BJ (cell line): ENCODE measurements at regions not wholly inside any gene's neighbourhood (a gene's known extent, or its start where the extent isn't known, plus 50 kb on each side); places are given as distances from the start of the nearest gene placed in this dataset.

Experiments
- CTCF ChIA-PET: fragments of 350-600 bp; formaldehyde crosslinking; extraction: SDS; loops from one replicate; lab custom pipeline; 2021; ENCODE audit warnings: antibody characterized with exemption, inconsistent platforms; lab: Yijun Ruan, JAX
- POLR2A ChIA-PET: fragments of 300-600 bp; sonication (Branson Sonifier 250); formaldehyde crosslinking; extraction: SDS; loops from one replicate; lab custom pipeline; 2021; ENCODE audit warnings: antibody characterized with exemption; lab: Charles Lee
- DNase-seq: peaks from one replicate; pipeline ENCODE4 v3.0.0-alpha.2; 2011; ENCODE audit warnings: low read depth
- H3K27me3 ChIP-seq: 2 replicates; pipeline ENCODE4 v1.6.0; 2011; ENCODE audit warnings: low read length; ENCODE audit not compliant: control insufficient read depth, insufficient read depth
- H3K36me3 ChIP-seq: 2 replicates; pipeline ENCODE4 v1.5.1; 2011; ENCODE audit warnings: low read length; ENCODE audit not compliant: control insufficient read depth, insufficient read depth
- H3K4me3 ChIP-seq: 2 replicates; pipeline ENCODE4 v1.5.1; 2011; ENCODE audit warnings: low read depth, mild to moderate bottlenecking, control low read depth, low read length
- TF ChIP-seq, protein P1 (sequence below): IDR thresholded peaks from 2 replicates; pipeline ENCODE4 v1.5.1; 2011; ENCODE audit warnings: low read depth, mild to moderate bottlenecking, control low read depth, inconsistent platforms, low read length, moderate library complexity; ENCODE audit not compliant: insufficient read depth

DNA sequence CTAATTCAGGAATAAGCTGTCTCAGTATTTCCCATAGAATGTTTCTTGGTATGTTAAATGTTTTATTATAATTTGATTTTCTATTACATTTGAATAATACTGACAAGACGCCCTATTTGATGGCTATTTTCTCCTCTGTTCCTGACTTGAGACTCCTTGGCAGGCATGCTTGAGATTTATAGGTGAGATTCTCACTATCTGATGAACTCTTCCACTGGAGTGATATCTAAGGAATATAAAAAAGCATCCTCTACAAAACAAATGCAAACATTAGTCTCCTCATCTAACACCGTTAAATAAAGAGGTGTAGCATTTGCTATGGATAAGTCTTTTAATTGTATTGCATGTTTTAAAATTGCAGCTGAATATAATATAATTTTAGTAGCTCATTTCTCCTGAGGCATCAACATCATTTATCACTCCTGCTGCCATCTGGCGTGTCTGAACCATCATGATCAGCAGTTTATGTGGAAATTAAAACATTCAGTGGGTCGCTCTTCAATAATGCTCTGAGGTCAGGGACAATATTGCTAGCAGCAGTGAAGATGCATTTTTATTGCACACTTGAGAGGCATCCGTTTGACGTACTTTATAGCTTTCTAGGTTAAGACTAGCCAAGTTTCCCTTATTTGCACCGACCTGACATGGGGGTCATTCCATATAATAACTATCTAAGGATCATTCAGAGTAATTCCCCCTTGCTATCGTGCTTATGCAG lies 210.4 kb upstream of the GALNTL6 start:
- Histone ChIP-seq H3K27me3 (no peaks in the 10 kb centered on the region), H3K4me3 (no peak overlapping the region), H3K36me3 (no peaks in the 10 kb centered on the region)
- ChIA-PET POLR2A (no interaction called here), CTCF (no interaction called here)
- no peak for DNase-seq
- TF ChIP-seq, protein P1, sequence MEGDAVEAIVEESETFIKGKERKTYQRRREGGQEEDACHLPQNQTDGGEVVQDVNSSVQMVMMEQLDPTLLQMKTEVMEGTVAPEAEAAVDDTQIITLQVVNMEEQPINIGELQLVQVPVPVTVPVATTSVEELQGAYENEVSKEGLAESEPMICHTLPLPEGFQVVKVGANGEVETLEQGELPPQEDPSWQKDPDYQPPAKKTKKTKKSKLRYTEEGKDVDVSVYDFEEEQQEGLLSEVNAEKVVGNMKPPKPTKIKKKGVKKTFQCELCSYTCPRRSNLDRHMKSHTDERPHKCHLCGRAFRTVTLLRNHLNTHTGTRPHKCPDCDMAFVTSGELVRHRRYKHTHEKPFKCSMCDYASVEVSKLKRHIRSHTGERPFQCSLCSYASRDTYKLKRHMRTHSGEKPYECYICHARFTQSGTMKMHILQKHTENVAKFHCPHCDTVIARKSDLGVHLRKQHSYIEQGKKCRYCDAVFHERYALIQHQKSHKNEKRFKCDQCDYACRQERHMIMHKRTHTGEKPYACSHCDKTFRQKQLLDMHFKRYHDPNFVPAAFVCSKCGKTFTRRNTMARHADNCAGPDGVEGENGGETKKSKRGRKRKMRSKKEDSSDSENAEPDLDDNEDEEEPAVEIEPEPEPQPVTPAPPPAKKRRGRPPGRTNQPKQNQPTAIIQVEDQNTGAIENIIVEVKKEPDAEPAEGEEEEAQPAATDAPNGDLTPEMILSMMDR: no peak

DNA sequence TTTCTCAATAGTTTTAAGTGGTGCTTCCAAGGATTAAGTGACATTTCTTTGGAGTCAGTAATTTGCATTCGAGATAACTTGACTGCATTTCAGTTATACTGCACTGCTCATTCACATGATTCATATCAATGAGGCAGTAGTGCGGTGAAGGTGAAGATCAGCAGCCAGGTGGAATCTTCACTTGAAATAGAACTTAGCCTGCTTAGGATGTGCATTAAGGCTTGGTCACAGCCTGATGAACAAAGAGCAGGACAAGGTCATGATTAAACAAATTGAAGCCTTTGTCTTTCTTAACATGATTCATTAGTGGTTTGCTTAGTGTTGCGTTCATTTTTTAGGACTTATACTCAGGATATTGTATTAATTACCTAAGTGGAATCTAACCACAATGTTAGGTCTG lies 212.1 kb upstream of the GALNTL6 start:
- CTCF ChIA-PET: no interaction called here
- H3K27me3 ChIP-seq: no peaks in the 10 kb centered on the region
- H3K36me3 ChIP-seq: no peaks in the 10 kb centered on the region
- POLR2A ChIA-PET: no interaction called here
- H3K4me3 ChIP-seq: no peak overlapping the region
- TF ChIP-seq, protein P1: no peak
- DNase-seq: no peak

DNA sequence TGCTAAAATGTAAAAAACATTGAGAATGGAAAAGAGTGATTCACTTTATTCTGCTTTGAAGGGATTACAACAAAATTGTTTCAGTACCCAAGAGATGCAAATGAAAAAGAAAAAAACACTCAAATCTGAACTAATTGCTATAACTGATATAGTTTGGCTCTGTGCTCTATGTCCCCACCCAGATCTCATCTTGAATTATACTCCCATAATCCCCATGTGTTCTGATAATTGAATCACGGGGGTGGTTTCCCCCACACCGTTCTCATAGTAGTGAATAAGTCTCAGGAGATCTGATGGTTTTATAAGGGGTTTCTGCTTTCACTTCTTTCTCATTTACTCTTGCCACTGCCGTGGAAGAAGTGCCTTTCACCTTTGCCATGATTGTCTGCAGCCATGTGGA lies 213.6 kb upstream of the GALNTL6 start:
- ChIA-PET CTCF (no interaction called here), POLR2A (no interaction called here)
- H3K36me3 ChIP-seq: no peaks in the 10 kb centered on the region
- no peak for DNase-seq
- TF ChIP-seq, protein P1: no peak
- H3K4me3 ChIP-seq: no peak overlapping the region
- H3K27me3 ChIP-seq: no peaks in the 10 kb centered on the region

DNA sequence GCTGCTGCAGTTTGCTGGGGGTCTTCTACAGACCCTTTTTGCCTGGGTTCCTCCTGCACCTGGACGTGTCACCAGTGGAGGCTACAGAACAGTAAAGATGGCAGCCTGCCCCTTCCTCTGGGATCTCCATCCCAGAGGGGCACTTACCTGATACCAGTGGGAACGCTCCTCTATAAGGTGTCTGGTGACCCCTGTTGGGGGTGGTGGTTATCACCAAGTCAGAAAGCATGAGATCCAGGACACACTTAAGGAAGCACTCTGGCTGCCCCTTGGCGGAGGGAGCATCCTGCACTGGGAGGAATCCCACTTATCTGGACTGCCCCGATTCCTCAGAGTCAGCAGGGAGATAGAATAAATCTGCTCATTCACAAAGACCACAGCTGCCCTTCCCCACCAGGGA lies 218.9 kb upstream of the GALNTL6 start:
- ChIA-PET POLR2A (no interaction called here), CTCF (no interaction called here)
- H3K4me3 ChIP-seq: no peak overlapping the region
- TF ChIP-seq, protein P1: no peak
- H3K36me3 ChIP-seq: no peaks in the 10 kb centered on the region
- DNase-seq: no peak
- H3K27me3 ChIP-seq: no peaks in the 10 kb centered on the region

DNA sequence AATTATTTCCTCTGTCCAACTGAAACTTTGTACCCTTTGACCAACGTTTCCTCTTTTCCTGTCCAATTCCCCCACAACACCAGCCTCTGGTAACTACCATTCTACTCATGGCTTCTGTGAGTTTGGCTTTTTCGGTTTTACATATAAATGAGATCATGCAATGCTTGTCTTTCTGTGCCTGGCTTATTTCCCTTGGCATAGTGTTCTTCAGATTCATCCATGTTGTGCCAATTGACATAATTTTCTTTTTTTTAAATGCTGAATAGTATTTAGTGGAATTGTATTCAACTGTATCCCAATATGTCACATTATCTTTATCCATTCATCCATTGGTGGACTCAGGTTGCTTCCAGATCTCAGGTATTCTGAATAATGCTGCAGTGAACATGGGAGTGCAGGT lies 222.5 kb upstream of the GALNTL6 start:
- no peak for DNase-seq
- no peak overlapping the region for H3K4me3 ChIP-seq
- ChIA-PET CTCF (no interaction called here), POLR2A (no interaction called here)
- H3K36me3 ChIP-seq: no peaks in the 10 kb centered on the region
- TF ChIP-seq, protein P1: no peak
- H3K27me3 ChIP-seq: no peaks in the 10 kb centered on the region
